ENCODE measurements at regions not wholly inside any gene's neighbourhood (a gene's known extent, or its start where the extent isn't known, plus 50 kb on each side); places are given as distances from the start of the nearest gene placed in this dataset.
A peak's percentile ranks its signal among the peaks of the same experiment; 100 is the strongest.
"Not testable (repeated sequence)": the region's sequence is repeated elsewhere in the genome, so short reads cannot be mapped to it uniquely, and the experiment has no call there.

DNA sequence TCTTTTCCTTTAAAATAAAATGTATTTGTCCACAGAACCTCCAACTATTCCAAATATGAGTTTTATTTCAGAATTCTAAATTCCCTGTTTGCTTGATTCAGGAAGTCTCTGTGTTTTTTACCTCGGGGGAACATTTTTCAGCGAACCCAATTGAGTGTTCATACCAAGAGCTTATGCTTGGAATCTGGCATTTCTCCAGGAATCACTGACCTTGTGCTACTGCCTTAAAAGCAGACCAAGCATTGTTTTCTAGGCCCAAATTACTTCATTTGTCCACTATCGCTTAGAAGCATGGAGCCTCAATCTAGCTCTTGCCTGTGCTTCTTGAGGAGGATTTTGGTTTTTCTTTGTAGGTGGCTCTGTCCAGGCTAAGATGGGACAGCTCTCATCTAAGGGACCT, 59.4 kb downstream of the EBLN1 start:
- peak; percentile 34 for DNase-seq

DNA sequence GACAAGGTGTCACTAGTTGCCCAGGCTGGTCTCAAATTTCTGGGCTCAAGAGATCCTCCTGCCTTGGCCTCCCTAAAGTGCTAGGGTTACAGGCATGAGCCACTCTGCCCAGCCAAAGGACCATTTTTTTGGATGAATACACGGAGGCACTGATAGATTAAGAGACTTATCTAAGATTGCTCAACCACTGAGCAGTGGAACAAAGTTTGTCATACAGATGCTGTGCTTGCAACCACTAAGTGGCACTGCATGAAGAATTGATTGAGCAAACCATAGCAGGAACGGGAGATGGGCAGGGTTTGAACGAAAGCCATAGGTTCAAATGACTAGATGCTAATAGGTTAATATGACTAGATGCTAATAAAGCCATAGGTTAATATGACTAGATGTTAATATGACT, 61.1 kb downstream of the EBLN1 start:
- DNase-seq: no peak

DNA sequence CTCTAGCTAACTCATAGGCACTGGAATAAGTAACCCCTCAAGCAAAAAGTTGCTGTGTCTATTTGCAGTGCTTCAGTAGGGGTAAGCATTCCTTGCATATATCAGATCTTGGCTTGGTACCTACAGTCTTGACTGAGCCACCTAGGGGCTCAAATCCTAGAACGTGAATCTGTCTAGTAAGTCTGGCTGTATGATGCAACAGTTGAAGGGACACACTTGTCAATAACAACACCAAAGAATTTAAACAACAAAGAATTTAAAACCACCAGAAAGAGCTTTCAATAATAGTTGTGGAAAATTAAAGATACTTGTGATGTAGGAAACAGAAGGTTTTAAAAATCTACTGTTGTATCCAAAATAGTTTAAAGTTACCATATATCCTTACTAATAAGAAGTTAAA, 65.4 kb downstream of the EBLN1 start:
- no peak for DNase-seq

DNA sequence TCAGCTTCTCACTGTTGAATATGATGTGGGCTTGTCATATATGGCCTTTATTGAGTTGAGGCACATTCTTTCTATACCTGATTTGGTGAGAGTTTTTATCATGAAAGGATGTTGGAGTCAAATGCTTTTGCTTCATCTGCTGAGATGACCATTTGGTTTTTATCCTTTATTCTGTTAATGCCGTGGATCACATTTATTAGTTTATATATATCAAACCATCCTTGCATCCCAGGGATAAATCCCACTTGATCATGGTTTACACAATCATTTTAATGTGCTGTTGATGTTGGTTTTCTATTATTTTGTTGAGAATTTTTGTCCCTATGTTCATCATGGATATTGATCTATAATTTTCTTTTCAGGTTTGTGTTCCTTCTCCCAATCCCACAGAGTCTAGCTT, 67.0 kb downstream of the EBLN1 start:
- no peak for DNase-seq

DNA sequence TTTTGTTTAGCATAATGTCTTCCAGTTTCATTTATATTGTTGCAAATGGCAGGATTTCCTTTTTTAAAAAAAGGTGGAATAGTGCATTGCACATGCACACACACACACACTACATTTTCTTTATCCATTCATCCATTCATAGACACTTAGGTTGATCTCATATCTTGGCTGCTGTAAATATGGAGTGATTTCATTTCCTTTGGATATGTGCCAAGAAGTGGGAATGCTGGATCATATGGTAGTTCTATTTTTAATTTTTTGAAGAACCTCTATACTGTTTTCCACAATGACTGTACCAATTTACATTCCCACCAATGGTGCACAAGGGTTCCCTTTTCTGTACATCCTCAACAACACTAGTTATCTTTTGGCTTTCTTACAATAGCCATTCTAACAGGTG, 68.9 kb downstream of the EBLN1 start:
- DNase-seq: no peak

DNA sequence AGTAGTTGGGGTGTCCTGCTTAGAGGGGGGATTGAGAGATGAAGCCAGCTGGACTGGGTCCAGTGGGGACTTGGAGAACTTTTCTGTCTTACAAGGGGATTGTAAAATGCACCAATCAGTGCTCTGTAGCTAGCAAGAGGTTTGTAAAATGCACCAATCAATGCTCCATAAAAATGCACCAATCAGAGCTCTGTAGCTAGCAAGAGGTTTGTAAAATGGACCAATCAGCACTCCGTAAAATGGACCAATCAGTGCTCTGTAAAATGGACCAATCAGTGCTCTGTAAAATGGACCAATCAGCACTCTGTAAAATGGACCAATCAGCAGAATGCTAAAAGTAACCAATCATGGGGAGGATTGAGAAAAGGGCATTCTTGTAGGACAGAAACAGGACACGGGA, 71.9 kb downstream of the EBLN1 start:
- DNase-seq: not testable (repeated sequence)

DNA sequence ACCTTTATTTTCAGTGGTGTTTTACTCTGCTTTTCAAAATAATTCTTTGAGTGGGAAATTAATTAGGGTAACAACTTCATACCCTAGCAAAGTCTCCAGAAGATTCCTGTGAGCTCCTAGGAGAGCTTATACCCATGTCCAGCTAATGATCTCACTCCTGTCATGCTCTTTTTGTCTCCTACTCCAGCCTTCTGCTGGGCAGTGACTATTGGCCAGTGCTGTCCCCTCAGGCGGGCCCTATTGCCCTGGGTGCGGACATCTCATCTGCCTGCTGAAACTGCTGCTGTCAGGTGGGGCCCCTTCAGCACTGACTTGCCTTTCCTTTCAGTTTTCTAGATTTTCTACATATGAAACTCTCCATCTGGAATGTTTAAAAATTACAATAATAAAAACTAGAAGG, 80.3 kb downstream of the EBLN1 start:
- no peak for DNase-seq

DNA sequence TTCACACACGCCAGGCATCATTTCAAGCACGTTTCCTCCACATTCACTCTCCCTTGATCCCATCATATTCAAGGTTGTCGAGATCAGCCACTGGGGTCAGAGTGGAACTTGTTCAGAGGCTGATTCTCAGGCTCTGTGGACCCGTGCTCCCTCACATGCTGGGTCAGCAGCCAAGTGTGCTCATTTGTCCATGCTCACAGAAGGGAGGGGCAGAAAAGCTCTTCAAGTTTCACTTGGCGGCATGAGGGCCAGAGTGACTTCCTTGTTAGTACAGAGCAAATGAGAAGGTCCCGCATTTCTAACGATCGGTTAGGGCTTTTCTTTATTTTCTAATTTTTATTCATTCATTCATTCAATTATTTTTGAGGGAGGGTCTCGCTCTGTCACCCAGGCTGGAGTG, 82.2 kb downstream of the EBLN1 start:
- DNase-seq: no peak

DNA sequence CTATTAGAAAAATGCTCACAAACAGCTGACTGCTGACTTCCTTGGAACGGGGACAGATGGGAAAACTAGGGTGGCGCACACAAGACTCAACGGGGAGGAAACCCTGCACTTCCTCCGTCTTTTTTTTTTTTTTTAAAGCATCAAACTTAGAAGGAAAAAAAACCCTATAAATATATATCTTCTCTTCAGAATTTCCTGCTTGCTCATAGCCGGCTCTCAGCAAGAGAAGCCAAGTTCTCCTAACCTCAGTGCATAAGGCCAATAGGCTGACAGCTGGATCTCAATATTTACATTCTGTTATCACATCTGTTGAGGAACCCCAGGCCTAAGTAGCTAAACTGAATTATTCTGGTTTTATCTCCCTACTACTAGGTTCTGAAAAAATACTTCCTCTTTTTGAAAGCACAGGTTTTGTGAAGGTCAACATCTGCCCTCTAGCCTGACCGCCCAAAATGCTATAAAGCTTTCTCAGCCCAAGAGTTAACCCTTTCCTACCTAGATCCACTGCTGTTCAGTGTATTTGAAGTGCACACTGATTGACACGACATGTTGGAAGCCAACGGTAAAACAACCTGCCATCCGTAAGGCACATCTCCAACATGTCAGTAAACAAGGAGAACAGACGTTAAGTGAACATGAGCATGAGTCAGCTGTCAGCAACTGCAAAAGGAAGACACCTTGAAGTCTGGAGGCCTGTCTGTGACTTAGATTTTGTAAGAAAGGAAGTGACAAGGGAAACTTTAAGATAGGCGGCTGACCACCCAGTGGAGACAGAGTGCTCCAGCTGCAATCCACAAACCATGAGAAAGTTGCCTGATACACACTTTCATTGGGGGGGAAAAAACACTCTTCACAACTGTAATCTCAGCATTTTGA, 83.8 kb downstream of the EBLN1 start:
- peak; percentile 73 for DNase-seq

DNA sequence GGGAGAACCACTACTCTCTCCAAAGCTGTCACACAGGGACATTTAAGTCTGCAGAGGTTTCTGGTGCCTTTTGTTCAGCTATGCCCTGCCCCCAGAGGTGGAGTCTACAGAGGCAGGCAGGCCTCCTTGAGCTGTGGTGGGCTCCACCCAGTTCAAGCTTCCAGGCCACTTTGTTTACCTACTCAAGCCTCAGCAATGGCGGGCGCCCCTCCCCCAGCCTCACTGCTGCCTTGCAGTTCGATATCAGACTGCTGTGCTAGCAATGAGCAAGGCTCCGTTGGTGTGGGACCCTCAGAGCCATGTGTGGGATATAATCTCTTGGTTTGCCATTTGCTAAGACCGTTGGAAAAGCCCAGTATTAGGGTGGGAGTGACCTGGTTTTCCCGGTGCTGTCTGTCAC, 87.0 kb downstream of the EBLN1 start:
- not testable (repeated sequence) for DNase-seq

DNA sequence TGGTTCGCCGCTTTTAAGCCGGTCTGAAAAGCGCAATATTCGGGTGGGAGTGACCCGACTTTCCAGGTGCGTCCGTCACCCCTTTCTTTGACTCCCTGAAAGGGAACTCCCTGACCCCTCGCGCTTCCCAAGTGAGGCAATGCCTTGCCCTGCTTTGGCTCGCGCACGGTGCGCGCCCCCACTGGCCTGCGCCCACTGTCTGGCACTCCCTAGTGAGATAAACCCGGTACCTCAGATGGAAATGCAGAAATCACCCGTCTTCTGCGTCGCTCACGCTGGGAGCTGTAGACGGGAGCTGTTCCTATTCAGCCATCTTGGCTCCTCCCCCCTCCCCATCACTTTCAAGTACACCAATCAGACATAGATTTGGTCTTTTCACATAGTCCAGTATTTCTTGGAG, 88.2 kb downstream of the EBLN1 start:
- DNase-seq: not testable (repeated sequence)

DNA sequence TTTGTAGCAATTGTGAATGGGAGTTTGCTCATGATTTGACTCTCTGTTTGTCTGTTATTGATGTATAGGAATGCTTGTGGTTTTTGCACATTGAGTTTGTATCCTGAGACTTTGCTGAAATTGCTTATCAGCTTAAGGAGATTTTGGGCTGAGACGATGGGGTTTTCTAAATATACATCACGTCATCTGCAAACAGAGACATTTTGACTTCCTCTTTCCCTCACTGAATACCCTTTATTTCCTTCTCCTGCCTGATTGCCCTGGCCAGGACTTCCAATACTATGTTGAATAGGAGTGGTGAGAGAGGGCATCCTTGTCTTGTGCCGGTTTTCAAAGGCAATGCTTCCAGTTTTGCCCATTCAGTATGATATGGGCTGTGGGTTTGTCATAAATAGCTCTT, 96.6 kb downstream of the EBLN1 start:
- not testable (repeated sequence) for DNase-seq

DNA sequence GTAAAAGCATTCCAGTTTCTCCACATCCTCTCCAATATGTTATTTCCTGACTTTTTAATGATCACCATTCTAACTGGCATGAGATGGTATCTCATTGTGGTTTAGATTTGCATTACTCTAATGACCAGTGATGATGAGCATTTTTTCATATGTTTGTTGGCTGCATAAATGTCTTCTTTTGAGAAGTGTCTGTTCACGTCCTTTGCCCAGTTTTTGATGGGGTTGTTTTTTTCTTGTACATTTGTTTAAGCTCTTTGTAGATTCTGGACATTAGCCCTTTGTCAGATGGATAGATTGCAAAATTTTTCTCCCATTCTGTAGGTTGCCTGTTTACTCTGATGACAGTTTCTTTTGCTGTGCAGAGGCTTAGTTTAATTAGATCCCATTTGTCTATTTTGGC, 97.7 kb downstream of the EBLN1 start:
- not testable (repeated sequence) for DNase-seq

DNA sequence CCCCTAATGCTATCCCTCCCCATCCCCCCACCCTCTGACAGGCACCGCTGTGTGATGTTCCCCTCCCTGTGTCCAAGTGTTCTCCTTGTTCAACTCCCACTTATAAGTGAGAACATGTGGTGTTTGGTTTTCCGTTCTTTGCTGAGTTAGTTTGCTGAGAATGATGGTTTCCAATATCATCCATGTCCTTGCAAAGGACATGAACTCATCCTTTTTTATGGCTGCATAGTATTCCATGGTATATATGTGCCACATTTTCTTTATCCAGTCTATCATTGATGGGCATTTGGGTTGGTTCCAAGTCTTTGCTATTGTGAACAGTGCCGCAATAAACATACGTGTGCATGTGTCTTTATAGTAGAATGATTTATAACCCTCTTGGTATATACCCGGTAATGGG, 98.2 kb downstream of the EBLN1 start:
- DNase-seq: not testable (repeated sequence)

DNA sequence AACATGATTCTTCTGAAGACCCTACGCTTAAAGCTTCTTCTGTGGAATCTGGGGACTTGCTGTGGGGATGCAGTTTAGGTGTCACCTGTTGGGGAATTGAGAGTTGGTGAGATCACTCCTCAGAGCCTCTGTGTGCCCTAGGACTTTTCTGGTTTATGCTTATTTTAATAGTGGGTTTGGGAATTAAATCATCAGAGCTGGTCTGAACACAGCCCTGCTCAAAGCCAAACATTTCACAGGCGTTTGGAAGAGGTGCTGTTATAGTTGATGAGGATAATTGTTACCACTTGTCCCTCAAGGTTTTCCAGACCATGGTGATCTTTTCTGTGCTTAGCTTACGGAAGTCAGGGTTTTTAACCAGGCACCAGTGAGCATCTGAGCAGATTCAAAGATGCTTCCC, 106.1 kb downstream of the EBLN1 start:
- DNase-seq: no peak

DNA sequence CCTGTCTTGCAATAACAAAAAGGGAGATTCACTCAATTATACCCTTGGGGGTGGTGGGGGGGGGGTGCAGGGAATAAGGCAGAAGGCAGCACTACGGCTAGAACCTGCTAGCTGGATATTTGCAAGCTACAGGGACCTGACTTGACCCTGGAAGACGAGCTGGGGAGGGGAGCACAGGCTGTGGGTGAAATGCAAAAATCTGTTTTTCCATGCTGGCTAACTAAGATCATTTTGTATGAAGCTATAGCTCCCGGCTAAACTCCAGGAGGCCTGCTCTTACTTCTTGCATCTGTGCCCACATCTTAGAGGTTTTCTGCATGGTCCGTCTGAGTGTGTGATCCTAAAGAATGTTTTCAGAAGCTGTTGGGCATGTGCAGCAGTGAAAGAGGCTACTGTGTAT, 106.6 kb downstream of the EBLN1 start:
- no peak for DNase-seq

DNA sequence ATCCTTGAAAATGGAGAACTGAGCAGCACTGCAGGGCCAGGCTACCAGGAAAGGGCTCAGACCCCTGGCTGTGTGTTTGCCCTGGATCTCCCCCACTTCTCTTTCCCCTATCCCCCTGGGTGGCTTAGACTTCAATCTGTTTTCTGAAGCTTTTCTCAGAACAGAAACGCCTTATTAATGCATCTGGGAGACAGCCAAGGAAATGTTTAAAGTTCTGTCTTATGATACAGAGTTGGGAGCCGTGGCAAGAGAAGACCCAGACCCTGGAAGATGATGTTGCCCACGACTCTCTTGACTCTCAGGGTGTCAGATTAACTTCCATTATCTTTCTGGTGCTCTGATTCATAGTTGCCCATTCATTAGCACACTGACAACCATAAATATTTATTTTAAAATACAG, 107.1 kb downstream of the EBLN1 start:
- no peak for DNase-seq

DNA sequence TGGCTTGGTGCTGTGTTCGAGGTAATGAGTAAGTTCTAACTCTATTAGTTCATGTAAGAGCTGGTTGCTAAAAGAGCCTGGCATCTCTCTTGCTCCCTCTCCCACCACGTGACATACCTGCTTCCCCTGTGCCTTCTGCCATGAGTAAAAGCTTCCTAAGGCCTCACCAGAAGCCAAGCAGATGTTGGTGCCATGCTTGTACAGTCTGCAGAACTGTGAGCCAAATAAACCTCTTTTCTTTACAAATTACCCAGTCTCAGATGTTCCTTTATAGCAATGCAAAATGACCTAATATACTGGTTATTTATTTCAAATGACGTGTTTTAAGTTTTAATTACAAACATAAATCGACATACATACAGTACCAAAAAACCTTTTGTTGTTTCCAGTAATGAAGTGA, 101.7 kb upstream of the DNAJC1 start:
- no peak for DNase-seq

DNA sequence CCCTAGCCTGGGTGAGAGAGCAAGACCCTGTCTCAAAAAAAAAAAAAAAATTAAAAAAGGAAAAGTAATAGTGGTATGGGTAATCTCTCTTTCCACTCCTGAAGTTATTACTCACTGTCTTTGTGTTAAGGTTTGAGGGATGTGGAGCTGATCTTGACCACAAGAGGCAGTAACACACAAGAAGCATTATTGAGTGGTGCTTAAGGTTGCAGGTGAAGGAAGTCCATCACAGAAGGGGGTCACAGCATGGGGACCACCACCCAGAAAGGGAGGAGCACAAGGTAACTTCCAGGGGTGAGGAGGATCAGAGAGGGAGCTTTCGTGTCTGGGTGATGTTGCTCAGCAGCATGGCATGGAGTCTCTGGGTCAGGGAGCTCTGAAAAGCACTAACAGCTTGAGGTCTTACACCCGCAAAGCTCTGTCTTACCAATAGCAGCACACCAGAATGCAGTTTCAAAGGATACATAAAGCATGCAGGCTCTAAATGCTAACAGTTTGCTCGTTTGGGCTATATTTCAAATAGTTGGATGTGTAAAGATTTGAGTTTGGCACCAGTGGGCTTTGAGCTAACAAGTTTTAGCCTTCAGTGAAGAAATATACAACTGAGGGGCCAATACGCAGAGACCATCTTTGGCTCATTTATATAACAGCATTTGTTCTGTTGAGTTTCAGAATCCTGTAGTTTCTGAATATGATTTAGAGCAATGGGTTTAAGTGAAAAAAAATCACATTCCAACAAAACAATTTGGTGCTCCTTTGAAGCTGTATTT, 100.4 kb upstream of the DNAJC1 start:
- no peak for DNase-seq

DNA sequence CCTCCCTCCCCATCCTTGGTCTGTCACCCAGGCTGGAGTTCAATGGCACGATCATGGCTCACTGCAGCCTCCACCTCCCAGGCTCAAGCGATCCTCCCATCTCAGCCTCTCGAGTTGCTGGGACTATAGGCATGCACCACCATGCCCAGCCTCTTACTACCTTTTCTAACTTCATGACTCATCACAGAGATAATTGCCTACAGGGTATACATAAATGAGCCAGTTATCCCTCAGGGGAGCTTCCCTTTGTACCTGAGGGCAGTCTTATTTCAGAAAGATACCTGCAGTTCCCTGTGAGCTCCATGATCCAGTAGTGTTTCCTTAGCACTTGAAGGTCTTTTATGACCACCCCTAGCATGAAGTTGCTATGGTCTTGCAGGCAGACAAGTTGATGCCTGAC, 94.2 kb upstream of the DNAJC1 start:
- no peak for DNase-seq

DNA sequence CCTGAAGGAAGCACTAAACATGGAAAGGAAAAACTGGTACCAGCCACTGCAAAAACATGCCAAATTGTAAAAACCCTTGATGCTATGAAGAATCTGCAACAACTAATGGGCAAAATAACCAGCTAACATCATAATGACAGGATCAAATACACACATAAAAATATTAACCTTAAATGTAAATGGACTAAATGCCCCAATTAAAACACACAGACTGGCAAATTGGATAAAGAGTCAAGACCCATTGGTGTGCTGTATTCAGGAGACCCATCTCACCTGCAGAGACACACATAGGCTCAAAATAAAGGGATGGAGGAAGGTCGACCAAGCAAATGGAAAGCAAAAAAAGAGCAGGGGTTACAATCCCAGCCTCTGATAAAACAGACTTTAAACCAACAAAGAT, 87.7 kb upstream of the DNAJC1 start:
- not testable (repeated sequence) for DNase-seq

DNA sequence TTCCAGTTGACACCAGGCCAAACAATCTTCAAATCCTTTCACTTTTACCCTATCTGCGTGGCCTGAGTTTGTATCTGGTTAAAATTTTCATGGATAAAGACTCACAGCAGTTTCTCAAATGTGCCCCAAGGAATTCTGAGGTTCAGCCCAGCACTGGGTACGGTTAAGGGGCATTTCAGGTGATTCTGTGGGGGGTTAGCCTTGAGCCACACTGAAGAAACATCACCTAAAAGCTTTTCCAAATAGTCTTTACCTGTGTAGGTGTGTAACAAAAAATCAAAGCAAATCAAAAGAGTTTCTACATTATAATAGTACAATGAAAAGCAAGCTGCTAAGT, 83.8 kb upstream of the DNAJC1 start:
- DNase-seq: no peak

DNA sequence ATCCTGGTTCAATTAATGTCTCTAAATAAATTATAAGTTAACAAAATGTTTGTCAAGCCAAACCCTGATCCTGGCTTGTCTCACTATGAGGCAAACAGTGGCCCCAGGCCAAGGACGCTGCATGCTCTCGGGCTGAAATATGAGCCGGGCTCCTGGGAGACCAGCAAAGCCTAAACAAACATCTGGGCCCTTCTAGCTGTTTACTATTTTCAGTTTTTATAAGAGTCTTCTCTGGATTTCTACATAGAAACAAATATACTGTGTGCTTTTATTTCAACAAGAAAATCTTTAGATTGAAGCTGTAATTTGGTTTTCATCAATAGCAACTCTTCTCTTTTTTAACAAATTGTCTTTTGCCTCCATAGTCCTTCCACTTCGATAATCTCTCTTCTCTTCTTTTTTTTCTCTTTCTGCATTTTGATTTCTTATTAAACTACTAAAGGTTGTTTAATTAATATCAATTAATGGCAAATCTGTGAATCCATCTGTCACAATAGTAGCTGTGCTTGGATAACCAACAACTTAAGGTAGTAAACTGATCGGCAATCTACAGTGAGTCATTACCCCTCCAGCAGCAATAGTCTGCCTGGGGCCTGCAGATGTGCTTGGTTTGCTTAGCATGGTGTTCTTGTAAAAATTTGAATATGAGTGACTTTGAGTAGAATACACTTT, 83.3 kb upstream of the DNAJC1 start:
- DNase-seq: peak; percentile 84

Measured in left kidney (tissue), 1 donor.